NCI-H1417 (cell line): ENCODE measurements at regions not wholly inside any gene's neighbourhood (a gene's known extent, or its start where the extent isn't known, plus 50 kb on each side); places are given as distances from the start of the nearest gene placed in this dataset.

Experiments
- DNase-seq, 3 experiments: peaks; one replicate each; lab custom pipeline; 2025; lab: John Stamatoyannopoulos, UW

DNA sequence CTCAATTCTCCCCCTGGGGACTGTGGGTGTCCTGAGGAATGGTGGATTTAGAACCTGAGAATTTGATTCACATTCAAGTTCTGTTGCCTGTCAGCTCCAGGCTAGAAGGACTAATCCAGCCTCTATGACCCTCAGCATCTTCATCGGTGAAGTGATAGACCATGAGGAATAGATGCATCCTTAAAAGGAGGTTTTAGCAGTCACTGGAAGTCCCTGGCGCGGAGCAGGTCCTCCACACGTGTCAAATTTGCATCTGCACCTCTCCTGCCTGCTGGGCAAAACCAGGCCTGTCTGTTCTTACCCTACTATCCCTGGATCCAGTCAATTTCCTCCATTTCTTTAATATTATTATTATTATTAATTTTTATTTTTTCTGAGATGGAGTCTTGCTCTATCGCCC lies 808.4 kb downstream of the TBC1D22A start:
- DNase-seq = no peak

GRCh38 chr22:47570300-47570685 lies 807.8 kb downstream of the TBC1D22A start:
- no peak for DNase-seq

- DNase-seq = no peak
Measured at GRCh38 chr22:47569389-47570299, 807.2 kb downstream of the TBC1D22A start.

- DNase-seq = no peak
Measured at GRCh38 chr22:47568700-47569099, 806.2 kb downstream of the TBC1D22A start.

- no peak for DNase-seq
Measured at GRCh38 chr22:47567126-47568090, 805.0 kb downstream of the TBC1D22A start.

- DNase-seq = no peak
Measured at GRCh38 chr22:47566491-47566890, 804.0 kb downstream of the TBC1D22A start.

GRCh38 chr22:47565607-47566006 lies 803.2 kb downstream of the TBC1D22A start:
- DNase-seq = no peak

- DNase-seq = peak in 2 of 3 experiments; percentile 75 to 87
Measured at GRCh38 chr22:47564651-47565434, 802.4 kb downstream of the TBC1D22A start.

- no peak for DNase-seq
Measured at GRCh38 chr22:47564158-47564450, 801.7 kb downstream of the TBC1D22A start.

DNA sequence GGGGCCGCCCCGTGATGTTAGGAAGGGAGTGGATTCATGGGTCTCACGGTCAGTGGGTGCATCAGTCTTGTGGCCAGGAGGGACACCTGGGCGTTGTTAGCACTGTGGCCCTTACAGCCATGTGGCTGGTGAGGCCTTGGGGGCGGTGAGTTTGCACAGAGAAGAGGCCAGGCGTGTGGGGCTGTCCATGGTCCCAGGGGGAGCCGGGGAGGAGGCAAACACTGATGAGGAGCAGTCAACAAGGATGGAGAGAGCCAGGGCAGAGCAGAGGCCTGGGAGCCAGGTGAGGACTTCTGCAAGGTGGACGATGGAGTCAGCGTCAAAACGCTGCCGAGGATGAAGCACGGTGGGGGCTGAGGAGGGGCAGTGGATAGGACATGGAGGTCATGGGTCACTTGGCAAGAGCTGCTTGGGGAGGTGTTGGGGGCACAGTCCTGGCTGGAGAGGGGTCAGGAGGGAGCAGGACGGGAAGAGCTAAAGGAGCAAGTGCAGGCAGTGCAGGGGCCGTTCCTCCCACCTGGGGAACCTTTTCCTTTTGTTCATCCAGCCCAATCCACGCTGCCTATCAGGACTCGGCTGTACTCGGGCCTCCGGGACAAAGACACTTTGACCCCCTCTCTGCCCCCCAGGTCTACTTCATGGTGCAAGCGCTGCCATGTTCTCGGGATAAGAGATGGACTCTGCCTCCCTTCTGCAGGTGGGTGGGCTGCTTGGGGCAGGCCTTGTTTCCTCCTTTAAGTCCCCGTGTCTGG lies 801.1 kb downstream of the TBC1D22A start:
- DNase-seq = no peak

DNA sequence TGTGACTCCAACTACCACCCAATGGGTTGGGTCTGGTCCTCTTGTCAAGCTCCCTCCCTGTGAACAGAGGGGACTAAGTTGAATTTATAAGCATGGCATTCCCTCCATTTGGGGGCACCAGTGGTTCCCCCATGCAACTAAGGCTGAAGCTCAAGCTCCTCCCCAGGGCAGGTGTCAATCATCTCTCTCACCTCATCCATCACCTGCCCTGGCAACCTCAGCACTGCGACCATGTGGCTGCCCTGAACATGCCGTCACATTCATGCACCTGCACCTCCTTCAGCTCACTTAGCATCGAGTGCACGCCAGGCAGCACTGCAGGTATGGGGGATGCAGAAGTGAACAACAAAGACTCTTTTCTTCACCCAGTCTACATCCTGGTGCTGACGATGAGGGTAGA lies 799.3 kb downstream of the TBC1D22A start:
- DNase-seq = peak in 1 of 3 experiments; percentile 1

- no peak for DNase-seq
Measured at GRCh38 chr22:47561115-47561675, 798.7 kb downstream of the TBC1D22A start.

DNA sequence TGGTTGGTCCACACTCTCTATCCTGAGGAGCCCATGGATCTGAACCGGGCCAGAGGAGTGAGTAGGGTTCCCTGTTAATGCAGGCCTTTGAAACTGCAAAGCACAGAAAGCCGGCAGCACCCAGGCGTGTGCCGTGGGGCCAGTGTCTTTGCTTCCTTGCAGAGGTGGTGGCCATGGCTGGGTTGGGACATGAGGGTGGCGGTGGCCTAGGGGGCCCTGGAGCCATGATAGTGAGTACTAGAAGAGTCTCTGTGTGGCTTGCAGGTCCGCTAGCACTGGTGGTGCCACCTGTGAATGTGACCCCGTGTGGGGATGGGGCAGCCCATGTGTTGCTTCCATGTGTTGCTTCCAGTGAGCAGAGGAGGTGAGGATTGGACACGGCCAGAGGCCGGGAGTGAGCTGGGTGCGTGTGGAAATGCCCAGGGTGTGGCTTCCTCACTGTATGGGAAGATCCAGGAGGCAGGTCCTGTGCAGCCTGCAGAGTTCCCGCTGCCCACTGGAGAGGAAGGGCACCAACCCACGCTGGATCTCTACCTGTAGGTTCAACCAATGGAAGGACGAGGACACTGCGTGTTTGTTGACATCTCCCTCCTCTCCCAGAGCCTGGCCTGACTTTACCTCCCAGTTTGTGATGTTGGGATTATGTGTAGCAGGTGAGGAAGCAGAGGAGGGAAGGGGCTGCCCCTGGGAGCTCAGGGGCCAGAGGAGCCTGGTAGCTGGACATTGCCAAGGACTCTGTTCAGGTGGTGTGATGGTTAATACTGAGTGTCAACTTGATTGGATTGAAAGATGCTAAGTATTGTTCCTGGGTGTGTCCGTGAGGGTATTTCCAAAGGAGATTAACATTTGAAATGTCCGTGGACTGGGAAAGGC lies 796.6 kb downstream of the TBC1D22A start:
- no peak for DNase-seq

GRCh38 chr22:47556473-47556872 lies 794.0 kb downstream of the TBC1D22A start:
- DNase-seq = no peak

DNA sequence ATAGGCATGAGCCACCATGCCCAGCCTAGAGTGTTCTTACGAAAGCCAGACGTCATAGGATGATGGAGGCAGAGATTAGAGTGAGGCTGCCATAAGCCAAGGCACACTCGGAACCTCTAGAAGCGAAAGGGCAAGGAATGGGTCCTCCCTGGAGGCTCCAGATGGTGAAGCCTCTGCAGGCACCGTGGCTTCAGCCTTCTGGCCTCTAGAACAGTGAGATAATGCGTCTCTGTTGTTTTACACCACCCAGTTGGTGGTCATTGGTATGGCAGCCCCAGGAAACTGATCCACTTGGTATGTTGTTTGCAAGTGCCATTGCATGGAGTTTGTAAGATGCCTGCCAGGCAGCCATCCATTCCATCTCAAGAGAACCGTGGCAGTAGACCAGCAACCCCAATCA lies 791.0 kb downstream of the TBC1D22A start:
- no peak for DNase-seq

GRCh38 chr22:47552541-47553205 lies 790.2 kb downstream of the TBC1D22A start:
- DNase-seq = no peak

DNA sequence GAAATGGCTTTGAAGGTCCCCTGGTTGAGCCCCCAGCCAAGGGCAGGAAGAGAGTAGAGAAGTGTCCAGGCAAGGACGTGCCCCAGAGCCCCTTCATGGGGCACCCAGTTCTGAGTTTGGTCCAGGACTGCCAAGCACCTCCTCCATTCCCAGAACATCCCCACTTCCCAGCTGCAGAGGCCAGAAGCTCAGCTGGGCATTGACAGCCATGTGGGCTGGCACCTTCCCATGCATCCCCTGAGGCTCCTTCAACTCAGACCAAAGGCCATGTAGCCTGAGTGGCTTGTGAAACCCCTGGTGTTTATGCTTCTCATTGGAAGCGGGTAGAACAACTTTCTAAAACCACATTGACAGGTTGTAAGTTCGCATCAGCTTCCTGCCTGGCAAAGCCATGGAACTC lies 789.6 kb downstream of the TBC1D22A start:
- no peak for DNase-seq

DNA sequence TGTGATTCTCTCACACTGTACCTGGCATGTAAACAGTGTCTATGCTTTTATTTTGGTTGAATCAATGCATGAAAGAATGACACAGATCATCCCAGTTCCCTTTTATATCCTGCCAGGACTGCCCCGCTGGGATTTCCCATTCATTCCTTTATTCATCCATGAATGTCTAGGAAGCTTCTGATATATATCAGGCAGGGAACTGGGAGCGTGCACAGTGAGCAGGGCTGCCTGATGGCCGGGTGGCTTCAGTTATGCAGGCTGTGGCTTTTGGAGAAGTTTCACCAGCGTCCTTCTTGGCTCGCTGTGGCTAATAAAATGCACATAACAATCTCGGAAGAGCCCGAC lies 789.0 kb downstream of the TBC1D22A start:
- no peak for DNase-seq
